ENCODE measurements at regions not wholly inside any gene's neighbourhood (a gene's known extent, or its start where the extent isn't known, plus 50 kb on each side); places are given as distances from the start of the nearest gene placed in this dataset.

DNA sequence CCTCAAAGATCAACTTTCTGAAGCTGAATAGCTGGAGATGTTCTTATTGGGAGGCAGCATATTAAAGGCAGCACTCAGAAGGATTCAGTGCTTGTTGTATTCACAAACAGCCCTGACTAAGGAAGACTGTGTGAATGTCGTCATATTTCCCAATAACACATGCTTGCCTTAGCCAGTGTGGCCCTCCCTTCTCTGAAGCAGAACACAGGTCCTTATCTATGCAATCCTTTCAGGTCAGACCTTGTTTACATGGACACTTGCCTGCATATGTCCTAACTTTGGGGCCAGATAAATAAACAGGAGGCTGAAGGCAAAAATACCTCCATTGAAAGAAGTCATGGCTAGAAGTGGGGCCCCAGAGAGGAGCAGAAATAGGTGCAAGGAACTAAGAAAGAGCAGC, 97.2 kb downstream of the SLC4A3 start (continued):
- TF ChIP-seq SP4 (CRISPR knock-in tag; IDR thresholded peaks at IDR 0.05) (no peak), FOXA3 (CRISPR knock-in tag; IDR thresholded peaks at IDR 0.05) (peak; percentile 66; the same call in 1 of the 2 replicates), GLMP (CRISPR knock-in tag; IDR thresholded peaks at IDR 0.05; ENCODE audit: borderline replicate concordance) (no peak), RBAK (CRISPR knock-in tag; IDR thresholded peaks at IDR 0.05) (no peak), ZNF713 (CRISPR knock-in tag; IDR thresholded peaks at IDR 0.05) (no peak), FOXA1 (IDR thresholded peaks at IDR 0.05) (no peak), FOXA1 (CRISPR knock-in tag; IDR thresholded peaks at IDR 0.05) (peak; percentile 16; the same call in 1 of the 2 replicates)
- TF ChIP-seq, protein P1, sequence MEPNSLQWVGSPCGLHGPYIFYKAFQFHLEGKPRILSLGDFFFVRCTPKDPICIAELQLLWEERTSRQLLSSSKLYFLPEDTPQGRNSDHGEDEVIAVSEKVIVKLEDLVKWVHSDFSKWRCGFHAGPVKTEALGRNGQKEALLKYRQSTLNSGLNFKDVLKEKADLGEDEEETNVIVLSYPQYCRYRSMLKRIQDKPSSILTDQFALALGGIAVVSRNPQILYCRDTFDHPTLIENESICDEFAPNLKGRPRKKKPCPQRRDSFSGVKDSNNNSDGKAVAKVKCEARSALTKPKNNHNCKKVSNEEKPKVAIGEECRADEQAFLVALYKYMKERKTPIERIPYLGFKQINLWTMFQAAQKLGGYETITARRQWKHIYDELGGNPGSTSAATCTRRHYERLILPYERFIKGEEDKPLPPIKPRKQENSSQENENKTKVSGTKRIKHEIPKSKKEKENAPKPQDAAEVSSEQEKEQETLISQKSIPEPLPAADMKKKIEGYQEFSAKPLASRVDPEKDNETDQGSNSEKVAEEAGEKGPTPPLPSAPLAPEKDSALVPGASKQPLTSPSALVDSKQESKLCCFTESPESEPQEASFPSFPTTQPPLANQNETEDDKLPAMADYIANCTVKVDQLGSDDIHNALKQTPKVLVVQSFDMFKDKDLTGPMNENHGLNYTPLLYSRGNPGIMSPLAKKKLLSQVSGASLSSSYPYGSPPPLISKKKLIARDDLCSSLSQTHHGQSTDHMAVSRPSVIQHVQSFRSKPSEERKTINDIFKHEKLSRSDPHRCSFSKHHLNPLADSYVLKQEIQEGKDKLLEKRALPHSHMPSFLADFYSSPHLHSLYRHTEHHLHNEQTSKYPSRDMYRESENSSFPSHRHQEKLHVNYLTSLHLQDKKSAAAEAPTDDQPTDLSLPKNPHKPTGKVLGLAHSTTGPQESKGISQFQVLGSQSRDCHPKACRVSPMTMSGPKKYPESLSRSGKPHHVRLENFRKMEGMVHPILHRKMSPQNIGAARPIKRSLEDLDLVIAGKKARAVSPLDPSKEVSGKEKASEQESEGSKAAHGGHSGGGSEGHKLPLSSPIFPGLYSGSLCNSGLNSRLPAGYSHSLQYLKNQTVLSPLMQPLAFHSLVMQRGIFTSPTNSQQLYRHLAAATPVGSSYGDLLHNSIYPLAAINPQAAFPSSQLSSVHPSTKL (CRISPR knock-in tag; IDR thresholded peaks at IDR 0.05), result 0 out of 2 replicates have a peak, but pooled peaks have one; percentile 17

GRCh38 chr2:219726916-219727315, 99.5 kb downstream of the SLC4A3 start:
- Histone ChIP-seq H2AFZ (ENCODE audit: low read length) (no peak overlapping the region), H3K27ac (ENCODE audit: extremely low read length, insufficient read depth, low read length) (no peak overlapping the region), H3K4me3 (replicated peaks in 1 of 3; ENCODE audit: insufficient read depth in 1 of 3, low read depth in 2 of 3, low read length in 3 of 3) (no peak overlapping the region), H3K9me3 (ENCODE audit: low read length) (no peaks in the 10 kb centered on the region), H3K9ac (ENCODE audit: insufficient read depth, low read depth, low read length) (no peak overlapping the region), H3K4me1 (ENCODE audit: insufficient read depth, low read length) (peaks cover 8% of the 10 kb centered on the region), H3K27me3 (ENCODE audit: control insufficient read depth in 1 of 2, insufficient read depth in 2 of 2, low read length in 2 of 2) (peaks cover 0 to 27% of the 10 kb centered on the region in 2 experiments; a peak in 3 of 5 replicates), H3K4me2 (ENCODE audit: low read depth, low read length) (no peak overlapping the region), H3K79me2 (ENCODE audit: insufficient read depth, low read length) (no peaks in the 10 kb centered on the region), H3K36me3 (replicated peaks in 1 of 2; ENCODE audit: control insufficient read depth in 1 of 2, insufficient read depth in 2 of 2, low read length in 2 of 2) (no peaks in the 10 kb centered on the region), H4K20me1 (ENCODE audit: insufficient read depth, low read length) (no peaks in the 10 kb centered on the region)
- in situ Hi-C loops (cut with HindIII; ENCODE audit: extremely low pct_ligation_motif_present, low pct_unique_long_range_greater_than_20kb), result no loop called here
- POLR2A ChIA-PET, result no interaction called here
- no TSS peak for BruUV-seq (replicated peaks)
- intact Hi-C loops (cut with micrococcal nuclease; ENCODE audit: unreplicated experiment), result no loop called here
- no peak for DNase-seq (ENCODE audit: low spot score)
- no peak; the same call in 2 of the 3 replicates for ATAC-seq
- WGBS (ENCODE audit: low lambda C conversion rate), result 22% methylated on average over 2 of the region's 2 CpGs
- TF ChIP-seq ZSCAN31 (CRISPR knock-in tag; IDR thresholded peaks at IDR 0.05; ENCODE audit: low read depth) (no peak), CTCF (CRISPR knock-in tag; IDR thresholded peaks at IDR 0.05) (peak; percentile 24; the same call in 1 of the 2 replicates), HMG20B (CRISPR knock-in tag; conservative IDR thresholded peaks at IDR 0.05) (no peak), FOSL1 (CRISPR knock-in tag; IDR thresholded peaks at IDR 0.05; ENCODE audit: borderline replicate concordance) (no peak), STAG1 (CRISPR knock-in tag; IDR thresholded peaks at IDR 0.05) (0 out of 2 replicates have a peak, but pooled peaks have one; percentile 17)
- CTCF ChIA-PET (ENCODE audit: low intra/inter-chr PET ratio, low total read pairs), result no interaction called here
- no peak for FAIRE-seq
